ENCODE measurements at regions not wholly inside any gene's neighbourhood (a gene's known extent, or its start where the extent isn't known, plus 50 kb on each side); places are given as distances from the start of the nearest gene placed in this dataset.

- TF ChIP-seq CTCF (IDR thresholded peaks at IDR 0.05) = no peak
- TF ChIP-seq EZH2 (IDR thresholded peaks at IDR 0.05) = no peak
These were observed 993.1 kb upstream of the CNTN5 start for GRCh38 chr11:98027652-98028051.
